ENCODE measurements at regions not wholly inside any gene's neighbourhood (a gene's known extent, or its start where the extent isn't known, plus 50 kb on each side); places are given as distances from the start of the nearest gene placed in this dataset.

DNA sequence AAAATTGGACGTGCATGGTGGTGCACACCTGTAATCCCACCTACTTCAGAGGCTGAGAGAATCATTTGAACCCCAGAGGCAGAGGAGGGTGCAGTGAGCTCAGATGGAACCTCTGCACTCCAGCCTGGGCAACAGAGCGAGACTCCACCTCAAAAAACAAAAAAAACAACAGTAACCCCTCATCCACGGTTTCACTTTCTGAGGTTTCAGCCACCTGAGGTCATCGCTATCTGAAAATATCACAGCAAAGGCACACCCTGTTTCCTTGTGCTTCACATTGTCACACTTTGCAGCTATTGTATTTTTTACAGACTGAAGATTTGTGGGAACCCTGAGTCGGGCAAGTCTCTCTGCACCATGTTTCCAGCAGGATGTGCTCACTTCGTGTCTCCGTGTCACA is 54.1 kb upstream of the FOXQ1 start:
- no peak for DNase-seq (ENCODE audit: low spot score)

- DNase-seq (ENCODE audit: low spot score): no peak
Observed at GRCh38 chr6:1256435-1257008, 55.4 kb upstream of the FOXQ1 start.

- no peak for DNase-seq (ENCODE audit: low spot score)
Observed at GRCh38 chr6:1255636-1256365, 56.1 kb upstream of the FOXQ1 start.

GRCh38 chr6:1254326-1254725 is 57.6 kb upstream of the FOXQ1 start:
- DNase-seq (ENCODE audit: low spot score): no peak

DNA sequence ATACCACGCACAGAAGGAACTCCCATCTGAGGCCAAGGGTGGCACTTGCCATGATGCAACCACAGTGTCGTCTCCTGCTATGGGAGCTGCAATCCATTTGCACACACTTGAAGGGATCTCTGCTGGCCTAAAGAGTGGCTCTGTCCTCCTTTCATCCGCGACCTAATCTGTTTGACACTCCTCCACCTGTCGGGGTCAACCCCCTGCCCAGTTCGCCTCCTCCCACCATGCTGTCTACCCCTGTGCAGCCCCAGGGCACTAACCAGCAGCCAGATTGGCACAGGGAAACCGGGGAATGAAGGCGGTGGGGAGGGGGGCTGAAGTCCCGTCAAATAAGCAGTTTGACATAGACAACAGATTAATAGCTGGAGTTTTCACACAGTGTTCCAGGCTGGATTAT is 58.1 kb upstream of the FOXQ1 start:
- no peak for DNase-seq (ENCODE audit: low spot score)

DNA sequence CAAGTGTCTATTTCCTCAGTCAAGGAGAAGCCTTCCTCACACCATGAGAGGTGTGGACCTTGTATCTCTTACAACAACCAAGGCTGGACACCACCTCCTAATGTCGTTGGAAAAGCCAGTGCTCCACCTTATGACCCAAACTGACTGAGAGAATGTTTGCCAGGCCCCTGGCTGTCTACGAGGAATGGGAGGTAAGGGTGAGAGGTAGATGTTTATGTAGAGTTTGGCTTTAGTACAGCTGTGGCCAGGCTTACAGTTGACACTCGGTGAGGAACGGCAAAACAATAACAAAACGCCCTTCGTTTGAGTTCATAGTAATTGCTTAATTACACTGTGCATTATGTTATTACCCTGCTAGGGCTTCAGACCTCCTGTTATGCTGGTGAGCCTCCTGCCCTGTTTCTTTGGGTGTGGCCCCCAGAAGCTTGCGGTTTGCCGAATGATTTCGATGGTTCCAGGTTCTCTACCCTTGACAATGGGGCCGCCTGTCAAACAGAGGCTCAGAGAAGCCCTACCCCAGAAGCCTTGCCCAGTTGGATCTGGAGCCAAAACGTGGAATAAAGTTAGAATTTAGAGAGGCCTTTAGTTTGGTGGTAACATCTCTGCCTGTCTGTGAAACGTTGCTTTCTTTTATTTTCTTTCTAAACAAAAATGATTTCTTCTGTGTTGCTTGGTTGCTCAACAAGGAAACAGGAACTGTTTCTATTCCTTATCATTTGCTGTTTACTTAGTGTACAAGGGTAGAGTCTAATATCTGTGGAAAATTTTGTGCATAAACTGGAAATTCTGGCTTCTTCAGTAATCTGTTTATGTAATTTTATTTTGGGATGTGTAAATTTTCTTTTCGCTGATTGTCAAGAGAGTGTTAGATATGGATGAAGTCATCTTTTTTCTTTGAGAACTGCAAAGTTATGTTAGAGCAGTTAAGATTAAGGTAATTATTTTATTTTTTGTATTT is 60.4 kb upstream of the FOXQ1 start:
- no peak for DNase-seq (ENCODE audit: low spot score)

- no peak for DNase-seq (ENCODE audit: low spot score)
Observed at GRCh38 chr6:1250489-1251197, 61.3 kb upstream of the FOXQ1 start.

DNA sequence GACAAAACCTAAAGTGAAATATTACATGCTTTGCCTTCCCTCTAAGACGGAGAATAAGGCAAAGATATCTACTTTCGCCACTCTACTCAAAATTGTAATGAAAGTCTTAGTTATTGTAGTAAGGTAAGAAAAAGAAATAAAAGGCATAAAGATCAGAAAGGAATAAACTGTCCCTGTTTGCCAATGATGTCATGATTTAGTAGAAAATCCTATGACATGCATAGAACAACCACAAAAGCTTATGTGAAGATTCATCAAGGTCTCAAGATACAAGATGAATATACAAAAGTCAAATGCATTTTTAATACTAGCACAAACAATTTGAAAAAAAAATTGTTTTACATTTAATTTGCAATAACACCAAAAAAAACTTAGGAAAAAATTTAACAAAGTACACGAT is 64.0 kb upstream of the FOXQ1 start:
- no peak for DNase-seq (ENCODE audit: low spot score)

DNA sequence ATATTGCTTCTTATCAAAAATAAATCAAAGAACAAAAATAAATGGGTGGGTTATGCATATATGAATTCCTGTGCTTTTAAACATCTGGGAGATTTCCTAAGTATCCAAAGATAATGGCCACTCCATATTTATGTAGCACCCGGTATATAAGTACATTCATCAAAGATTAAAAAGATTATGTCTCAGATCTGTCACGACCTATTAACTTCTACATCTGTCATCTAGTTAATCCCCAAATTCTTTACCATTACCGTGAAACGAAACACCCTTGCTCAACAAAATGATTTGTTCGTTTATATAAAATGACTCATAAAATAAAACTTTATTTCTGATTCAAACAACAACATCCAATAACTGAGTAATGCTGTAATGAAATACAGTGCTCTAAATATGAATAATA is 64.8 kb upstream of the FOXQ1 start:
- no peak for DNase-seq (ENCODE audit: low spot score)

DNA sequence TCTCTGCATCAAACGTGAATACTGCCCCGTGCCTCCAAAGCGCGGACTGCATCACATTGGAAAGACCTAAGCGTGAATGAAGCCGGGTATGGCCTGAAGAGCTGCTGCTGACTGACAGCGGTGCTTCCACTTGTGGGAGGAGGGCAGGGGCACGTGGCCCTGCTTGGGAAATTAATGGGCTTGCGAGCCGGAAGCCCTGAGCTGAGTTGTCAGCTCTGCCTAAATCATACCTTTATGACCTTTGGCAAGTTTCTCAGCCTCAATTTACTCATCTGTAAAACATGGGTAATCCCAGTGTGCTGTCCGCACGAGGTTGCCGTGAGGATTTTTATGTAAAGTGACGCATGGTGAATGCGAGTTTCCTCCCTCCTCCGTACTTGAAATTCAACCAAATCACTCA is 67.0 kb upstream of the FOXQ1 start:
- no peak for DNase-seq (ENCODE audit: low spot score)

- no peak for DNase-seq (ENCODE audit: low spot score)
Observed at GRCh38 chr6:1244278-1244677, 67.6 kb upstream of the FOXQ1 start.

DNA sequence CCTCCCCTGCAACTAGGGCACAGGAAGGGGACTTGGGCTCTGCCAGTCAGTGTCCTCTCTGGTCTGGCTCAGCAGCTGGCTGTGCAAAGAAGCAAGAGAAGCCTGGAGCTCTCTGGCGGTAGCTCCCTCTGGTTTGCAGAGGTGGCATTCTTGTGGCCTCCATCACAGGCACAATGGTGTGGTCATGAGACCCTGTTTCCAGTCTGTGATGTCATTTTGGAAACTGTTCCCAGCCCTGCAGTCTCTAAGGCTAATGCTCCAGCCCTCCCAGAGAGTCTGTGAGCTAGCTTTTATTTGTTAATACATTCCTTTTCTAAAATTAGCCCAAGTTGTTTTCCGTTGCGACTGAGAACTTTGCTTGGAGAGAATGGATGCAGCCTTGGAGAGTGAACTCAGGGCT is 69.5 kb upstream of the FOXQ1 start:
- DNase-seq (ENCODE audit: low spot score): no peak

GRCh38 chr6:1242021-1242420 is 69.9 kb upstream of the FOXQ1 start:
- DNase-seq (ENCODE audit: low spot score): no peak

- no peak for DNase-seq (ENCODE audit: low spot score)
Observed at GRCh38 chr6:1240766-1241318, 71.1 kb upstream of the FOXQ1 start.

- no peak for DNase-seq (ENCODE audit: low spot score)
Observed at GRCh38 chr6:1239805-1240204, 72.1 kb upstream of the FOXQ1 start.

DNA sequence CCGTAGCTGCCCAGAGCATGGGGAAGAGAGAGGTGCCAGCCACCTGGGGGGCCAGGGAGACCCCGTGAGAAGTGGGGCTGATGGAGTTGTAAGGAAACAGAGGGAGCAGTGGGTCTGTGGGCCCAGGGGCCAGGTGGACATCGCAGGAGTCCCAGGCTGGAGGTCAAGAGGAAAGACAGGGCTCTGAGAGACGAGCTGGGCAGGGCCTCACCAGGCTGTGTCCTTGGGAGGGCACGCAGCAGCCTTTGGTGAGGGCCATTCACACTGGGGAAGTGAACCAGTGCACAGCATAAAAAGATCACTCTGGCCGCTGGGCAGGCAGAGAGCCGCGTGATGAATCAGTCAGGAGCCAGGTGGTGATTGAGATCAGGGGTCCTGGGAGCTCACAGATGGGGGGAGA is 73.9 kb upstream of the FOXQ1 start:
- no peak for DNase-seq (ENCODE audit: low spot score)

DNA sequence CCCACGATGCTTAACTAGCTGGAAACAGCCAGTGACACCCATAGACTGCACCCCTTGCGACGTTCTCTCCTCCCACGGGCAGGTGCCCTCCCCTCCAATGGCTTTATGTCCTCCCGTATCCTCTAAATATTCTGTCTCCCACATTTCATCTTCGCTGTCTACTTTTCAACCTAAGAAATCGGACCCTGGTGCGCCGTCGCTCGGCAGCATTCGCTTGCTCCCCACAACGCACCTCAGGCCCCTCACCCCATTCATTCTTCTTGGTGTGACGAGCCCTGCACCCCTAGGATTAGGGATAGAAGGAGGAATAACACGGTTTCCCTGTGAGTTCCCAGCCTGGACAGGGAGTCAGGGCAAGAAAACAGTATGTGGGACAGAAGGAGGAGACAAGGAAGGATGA is 74.3 kb upstream of the FOXQ1 start:
- no peak for DNase-seq (ENCODE audit: low spot score)

- no peak for DNase-seq (ENCODE audit: low spot score)
Observed at GRCh38 chr6:1235825-1236224, 76.1 kb upstream of the FOXQ1 start.

DNA sequence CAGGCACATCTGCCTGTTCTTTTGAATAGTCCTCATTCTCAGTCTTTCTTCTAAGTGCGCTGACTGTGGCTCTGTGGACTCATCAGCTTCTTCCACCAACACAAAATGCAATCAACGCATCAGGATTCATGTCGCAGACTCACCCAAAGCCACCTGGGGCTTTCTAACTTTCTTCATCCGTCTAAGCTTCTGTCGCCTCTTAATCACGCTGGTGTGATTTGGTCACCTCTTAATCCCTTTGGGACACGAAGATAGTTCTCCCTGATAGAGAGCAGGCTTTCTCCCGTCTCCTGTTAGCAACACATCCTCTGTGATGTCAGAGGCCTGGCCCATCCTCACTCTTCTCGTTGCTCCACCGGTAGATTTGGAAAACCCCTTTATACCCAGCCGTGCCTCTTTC is 78.0 kb upstream of the FOXQ1 start:
- no peak for DNase-seq (ENCODE audit: low spot score)

- no peak for DNase-seq (ENCODE audit: low spot score)
Observed at GRCh38 chr6:1232578-1232977, 79.3 kb upstream of the FOXQ1 start.

DNA sequence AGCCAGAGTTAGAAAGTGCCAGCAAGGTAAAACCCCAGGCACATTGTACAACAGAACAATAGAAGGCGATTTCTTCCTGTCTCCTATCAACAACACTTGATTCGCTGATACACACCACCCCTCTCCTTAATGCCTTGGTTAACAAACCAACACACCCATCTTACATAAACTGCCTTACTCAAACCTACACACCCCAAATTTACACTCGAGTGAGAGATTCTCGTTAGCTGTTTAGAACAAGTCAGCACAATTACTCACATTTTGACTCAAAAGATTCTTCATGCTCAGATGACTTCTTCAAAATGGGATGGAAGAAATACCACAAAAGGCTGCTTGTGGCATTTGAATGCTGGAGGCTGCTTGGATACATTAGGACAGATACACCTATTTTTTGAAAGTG is 80.0 kb upstream of the FOXQ1 start:
- no peak for DNase-seq (ENCODE audit: low spot score)
